Bronchial epithelial cell (primary cell): ENCODE measurements at regions not wholly inside any gene's neighbourhood (a gene's known extent, or its start where the extent isn't known, plus 50 kb on each side); places are given as distances from the start of the nearest gene placed in this dataset.
"Not testable (repeated sequence)": the region's sequence is repeated elsewhere in the genome, so short reads cannot be mapped to it uniquely, and the experiment has no call there.

Source experiments
- DNase-seq: peaks from one replicate; pipeline ENCODE4 v3.0.0-alpha.2; 2010; ENCODE audit warnings: low read depth
- FAIRE-seq: peaks from 2 replicates; lab custom pipeline; 2011; peaks lifted over from hg19 to GRCh38; lab: Jason Lieb, UNC
- H3K27me3 ChIP-seq: 2 replicates; pipeline ENCODE4 v1.5.1; 2011; ENCODE audit warnings: low read length; ENCODE audit not compliant: control insufficient read depth, insufficient read depth
- H3K36me3 ChIP-seq: 2 replicates; pipeline ENCODE4 v1.5.1; 2011; ENCODE audit warnings: low read length; ENCODE audit not compliant: control insufficient read depth, insufficient read depth
- H3K4me3 ChIP-seq: 2 replicates; pipeline ENCODE4 v1.5.1; 2011; ENCODE audit warnings: mild to moderate bottlenecking, low read depth, low read length, control low read depth
- TF ChIP-seq, protein P1 (sequence below): IDR thresholded peaks from 2 replicates; pipeline ENCODE4 v1.5.1; 2011; ENCODE audit warnings: mild to moderate bottlenecking, moderate library complexity, low read length, control low read depth, inconsistent platforms; ENCODE audit not compliant: insufficient read depth, severe bottlenecking

DNA sequence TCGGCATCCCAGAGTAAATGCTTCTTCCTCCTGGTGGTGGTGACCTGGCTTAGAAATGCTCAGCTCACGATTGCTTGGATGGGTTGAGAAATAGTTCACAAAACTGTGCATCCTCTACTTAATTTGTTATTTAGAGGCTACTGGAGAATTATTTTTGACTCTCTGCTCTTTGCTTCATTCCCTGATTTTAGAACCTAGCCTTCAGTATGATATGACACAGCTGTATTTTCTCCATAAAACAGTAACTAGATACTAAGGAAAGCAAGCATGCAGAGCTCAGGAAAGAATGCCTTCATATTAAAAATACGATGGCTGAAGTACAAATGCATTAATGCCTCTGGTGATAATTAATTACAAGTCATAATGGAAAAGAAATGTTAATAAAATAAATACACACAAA is 602.0 kb upstream of the COBL start:
- Histone ChIP-seq H3K27me3 (no peaks in the 10 kb centered on the region), H3K4me3 (no peak overlapping the region), H3K36me3 (no peaks in the 10 kb centered on the region)
- TF ChIP-seq, protein P1, sequence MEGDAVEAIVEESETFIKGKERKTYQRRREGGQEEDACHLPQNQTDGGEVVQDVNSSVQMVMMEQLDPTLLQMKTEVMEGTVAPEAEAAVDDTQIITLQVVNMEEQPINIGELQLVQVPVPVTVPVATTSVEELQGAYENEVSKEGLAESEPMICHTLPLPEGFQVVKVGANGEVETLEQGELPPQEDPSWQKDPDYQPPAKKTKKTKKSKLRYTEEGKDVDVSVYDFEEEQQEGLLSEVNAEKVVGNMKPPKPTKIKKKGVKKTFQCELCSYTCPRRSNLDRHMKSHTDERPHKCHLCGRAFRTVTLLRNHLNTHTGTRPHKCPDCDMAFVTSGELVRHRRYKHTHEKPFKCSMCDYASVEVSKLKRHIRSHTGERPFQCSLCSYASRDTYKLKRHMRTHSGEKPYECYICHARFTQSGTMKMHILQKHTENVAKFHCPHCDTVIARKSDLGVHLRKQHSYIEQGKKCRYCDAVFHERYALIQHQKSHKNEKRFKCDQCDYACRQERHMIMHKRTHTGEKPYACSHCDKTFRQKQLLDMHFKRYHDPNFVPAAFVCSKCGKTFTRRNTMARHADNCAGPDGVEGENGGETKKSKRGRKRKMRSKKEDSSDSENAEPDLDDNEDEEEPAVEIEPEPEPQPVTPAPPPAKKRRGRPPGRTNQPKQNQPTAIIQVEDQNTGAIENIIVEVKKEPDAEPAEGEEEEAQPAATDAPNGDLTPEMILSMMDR = no peak
- DNase-seq = no peak
- FAIRE-seq = no peak

DNA sequence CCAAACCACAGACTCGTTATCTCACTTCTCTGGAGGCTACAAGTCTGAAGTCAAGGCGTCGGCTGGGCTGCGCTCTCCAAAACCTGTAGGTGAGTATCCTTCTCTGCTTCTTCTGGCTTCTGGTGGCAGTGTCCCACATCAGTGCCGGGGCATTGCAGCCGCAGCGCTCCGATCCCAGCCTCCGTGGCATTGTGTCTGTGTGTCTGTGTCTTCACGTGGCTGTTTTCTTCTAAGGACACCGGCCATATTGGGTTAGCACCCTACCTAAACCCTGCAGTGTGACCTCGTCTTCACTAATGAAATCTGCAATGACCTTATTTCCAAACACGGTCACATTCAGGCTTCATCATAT is 584.9 kb upstream of the COBL start:
- Histone ChIP-seq H3K36me3 (no peaks in the 10 kb centered on the region), H3K27me3 (no peaks in the 10 kb centered on the region), H3K4me3 (no peak overlapping the region)
- TF ChIP-seq, protein P1 = no peak
- no peak for FAIRE-seq
- DNase-seq = no peak

DNA sequence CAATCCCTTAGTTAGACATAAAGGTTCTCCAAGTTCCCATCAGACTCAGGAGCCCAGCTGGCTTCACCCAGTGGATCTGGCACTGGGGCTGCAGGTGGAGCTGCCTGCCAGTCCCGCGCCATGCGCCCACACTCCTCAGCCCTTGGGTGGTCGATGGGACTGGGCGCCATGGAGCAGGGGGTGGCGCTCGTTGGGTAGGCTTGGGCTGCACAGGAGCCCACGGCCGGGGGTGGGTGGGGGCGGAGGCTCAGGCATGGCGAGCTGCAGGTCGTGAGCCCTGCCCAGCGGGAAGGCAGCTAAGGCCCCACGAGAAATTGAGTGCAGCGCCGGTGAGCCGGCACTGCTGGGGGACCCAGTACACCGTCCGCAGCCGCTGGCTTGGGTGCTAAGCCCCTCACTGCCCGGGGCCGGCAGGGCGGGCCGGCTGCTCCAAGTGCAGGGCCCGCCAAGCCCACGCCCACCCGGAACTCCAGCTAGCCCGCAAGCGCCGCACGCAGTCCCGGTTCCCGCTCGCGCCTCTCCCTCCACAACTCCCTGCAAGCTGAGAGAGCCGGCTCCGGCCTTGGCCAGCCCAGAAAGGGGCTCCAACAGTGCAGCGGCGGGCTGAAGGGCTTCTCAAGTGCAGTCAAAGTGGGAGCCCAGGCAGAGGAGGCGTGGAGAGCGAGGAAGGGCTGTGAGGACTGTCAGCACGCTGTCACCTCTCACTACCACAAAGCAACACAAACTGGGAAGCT is 584.3 kb upstream of the COBL start:
- FAIRE-seq, H3K36me3 ChIP-seq, H3K4me3 ChIP-seq, H3K27me3 ChIP-seq, DNase-seq: not testable (repeated sequence)

DNA sequence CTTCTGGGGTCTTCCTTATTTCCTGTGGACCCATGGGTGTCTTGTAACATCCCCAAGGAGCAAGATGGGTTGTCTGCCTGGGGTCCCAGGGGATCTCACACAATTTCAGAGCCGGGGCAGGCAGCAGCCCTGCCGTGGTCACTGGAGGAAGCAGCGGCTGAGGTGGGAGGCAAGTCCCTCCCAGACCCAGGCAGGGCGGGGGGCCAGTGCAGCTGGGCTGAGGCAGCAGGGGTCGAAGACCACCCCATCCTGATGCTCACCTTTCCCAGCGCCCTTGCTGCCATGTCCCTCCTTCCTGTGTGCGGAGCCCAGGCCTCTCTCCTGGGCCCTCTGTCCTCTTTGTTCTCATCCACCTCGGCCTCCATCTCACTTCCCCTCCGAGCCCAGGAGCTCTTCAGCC is 583.0 kb upstream of the COBL start:
- Histone ChIP-seq H3K4me3 (no peak overlapping the region), H3K36me3 (no peaks in the 10 kb centered on the region), H3K27me3 (no peaks in the 10 kb centered on the region)
- FAIRE-seq (no peak), DNase-seq (no peak)
- TF ChIP-seq, protein P1 = no peak

DNA sequence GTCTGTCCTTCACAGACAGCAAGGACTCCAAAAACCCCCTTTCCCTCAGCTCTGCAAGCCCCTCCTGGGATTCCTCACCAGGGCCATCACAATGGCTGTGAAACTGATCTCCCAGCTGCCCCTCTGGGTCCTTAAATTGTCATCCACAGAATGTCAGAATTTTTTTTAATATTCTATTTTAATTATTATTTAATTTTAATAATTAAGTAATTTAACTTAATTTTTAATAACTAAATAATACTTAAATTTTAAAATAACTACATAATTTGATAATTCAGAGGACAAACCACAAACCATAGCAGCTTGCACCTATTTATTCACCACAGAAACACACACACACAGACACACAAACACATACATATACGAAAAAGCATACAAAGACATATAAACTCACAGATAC is 565.8 kb upstream of the COBL start:
- Histone ChIP-seq H3K4me3 (no peak overlapping the region), H3K27me3 (no peaks in the 10 kb centered on the region), H3K36me3 (no peaks in the 10 kb centered on the region)
- FAIRE-seq = no peak
- TF ChIP-seq, protein P1 = no peak
- DNase-seq = no peak

DNA sequence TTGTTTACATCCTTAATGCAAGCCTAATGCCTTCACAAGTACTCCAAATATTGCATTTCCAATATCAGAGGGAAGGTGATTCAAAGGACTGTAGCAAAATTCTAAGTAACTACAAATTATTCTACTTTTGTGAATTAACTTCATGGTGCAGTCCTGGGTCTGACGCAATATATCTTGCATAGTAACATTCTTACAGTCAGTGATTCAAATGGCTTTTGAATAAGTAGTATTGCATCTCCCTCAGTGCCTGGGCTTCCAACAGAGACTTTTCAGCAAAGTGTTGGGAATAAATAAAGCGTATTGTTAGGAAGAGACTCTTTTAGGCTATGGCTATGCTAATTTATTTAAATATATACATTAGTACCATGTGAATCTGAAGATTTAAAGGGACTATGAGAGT is 564.7 kb upstream of the COBL start:
- TF ChIP-seq, protein P1 = no peak
- no peak for FAIRE-seq

More for the DNA sequence above, 564.7 kb upstream of the COBL start:
- Histone ChIP-seq H3K4me3 (no peak overlapping the region), H3K27me3 (no peaks in the 10 kb centered on the region), H3K36me3 (no peaks in the 10 kb centered on the region)
- no peak for DNase-seq
